ENCODE measurements at regions not wholly inside any gene's neighbourhood (a gene's known extent, or its start where the extent isn't known, plus 50 kb on each side); places are given as distances from the start of the nearest gene placed in this dataset.

DNA sequence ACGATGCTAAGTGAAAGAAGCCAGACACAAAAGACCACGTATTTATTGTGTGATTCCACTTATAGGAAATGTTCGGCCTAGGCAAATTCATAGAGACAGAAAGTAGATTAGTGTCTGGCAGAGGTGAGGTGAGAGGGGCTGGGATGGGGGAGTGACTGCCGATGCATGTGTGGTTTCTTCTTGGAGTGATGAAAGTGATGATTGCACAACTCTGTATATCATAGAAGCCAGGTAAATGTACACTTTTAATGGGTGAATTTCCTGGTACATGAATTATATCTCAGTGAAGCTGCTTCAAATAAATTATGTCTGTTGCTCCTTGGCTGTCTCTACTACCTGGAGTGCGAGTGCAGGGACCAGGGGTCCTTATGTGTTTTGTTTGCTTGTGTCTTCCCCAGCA lies 76.2 kb upstream of the PTCH1 start:
- no peak for DNase-seq (ENCODE audit: extremely low spot score)
- POLR2A ChIA-PET: no interaction called here
- TF ChIP-seq CTCF (IDR thresholded peaks at IDR 0.05; ENCODE audit: control extremely low read depth, extremely low read depth, low read depth, missing control alignments): no peak
- CTCF ChIA-PET: no interaction called here

- no peak for TF ChIP-seq CTCF (IDR thresholded peaks at IDR 0.05; ENCODE audit: control extremely low read depth, extremely low read depth, low read depth, missing control alignments)
- POLR2A ChIA-PET: no interaction called here
- CTCF ChIA-PET: interaction anchor here (1.5 kb wide), 1 partner anchor 34 kb away, joined by 5 read pairs; no protein-coding TSS in a partner anchor
- no peak for DNase-seq (ENCODE audit: extremely low spot score)
Observed at GRCh38 chr9:95588724-95589588, 72.2 kb upstream of the PTCH1 start.

DNA sequence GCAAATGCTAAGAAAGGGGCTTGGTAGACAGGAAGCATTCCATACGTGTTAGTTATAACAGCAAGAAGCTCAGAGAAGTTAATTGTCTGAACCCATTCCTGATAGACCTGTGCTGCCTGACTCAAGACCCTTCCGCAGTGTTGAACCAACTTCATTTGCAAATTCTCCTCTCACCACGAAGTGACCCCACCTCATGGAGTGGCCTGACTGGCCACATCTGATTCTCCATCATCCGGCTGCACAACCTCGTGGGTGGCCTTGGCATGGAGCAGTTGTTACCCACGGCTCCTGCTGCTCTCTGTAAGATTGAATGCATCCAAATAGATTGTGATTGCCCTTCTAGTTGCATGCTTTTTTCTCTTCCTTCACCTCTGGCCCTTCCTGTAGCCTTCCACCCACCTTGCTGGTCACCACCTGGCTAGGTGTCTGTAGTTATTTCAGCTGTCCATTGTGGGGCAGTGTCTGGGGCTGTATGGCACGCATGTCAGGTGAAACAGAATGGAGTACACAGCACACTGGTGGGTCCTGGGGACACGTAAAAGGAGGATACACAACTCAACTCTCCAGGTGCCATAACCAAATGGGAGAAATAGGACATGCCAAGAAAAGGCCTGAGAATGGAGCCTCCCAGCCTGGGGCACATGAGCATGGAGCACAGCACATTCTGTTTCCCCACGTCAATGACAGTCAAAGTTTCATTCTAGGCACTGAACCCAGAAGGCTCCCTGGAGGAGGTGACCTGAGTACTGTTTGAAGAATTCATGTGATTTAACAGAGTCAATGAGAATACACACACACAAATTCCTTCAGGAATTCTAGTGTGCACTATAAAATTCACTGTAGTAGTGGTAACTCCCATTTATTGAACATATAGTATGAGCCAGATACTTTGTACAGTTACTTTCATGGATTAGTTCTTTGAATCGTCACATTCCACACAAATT lies 70.5 kb upstream of the PTCH1 start:
- no peak for DNase-seq (ENCODE audit: extremely low spot score)
- POLR2A ChIA-PET: no interaction called here
- CTCF ChIA-PET: no interaction called here
- no peak for TF ChIP-seq CTCF (IDR thresholded peaks at IDR 0.05; ENCODE audit: control extremely low read depth, extremely low read depth, low read depth, missing control alignments)

DNA sequence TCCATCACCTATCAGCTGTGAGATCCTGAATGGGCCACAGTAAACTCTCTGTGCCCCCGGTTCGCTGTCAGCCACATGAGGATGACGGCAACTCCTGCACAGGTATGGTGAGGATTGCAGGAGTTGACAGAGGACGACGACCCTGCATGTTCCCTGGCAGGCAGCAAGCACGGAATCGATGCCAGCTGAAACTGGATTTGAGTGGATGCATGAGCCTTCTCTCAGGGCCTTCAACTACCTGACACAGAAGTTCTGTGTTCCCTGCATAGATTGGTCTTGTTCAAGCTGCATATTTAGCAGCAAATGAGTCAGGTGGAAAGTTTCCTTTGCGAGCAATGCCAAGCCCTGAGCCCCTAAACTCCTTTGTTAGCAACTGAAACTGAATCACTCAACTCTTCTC lies 69.6 kb upstream of the PTCH1 start:
- DNase-seq (ENCODE audit: extremely low spot score): no peak
- ChIA-PET POLR2A (no interaction called here), CTCF (interaction anchor here (0.9 kb wide), 1 partner anchor 9 kb away, joined by 3 read pairs; no protein-coding TSS in a partner anchor)
- no peak for TF ChIP-seq CTCF (IDR thresholded peaks at IDR 0.05; ENCODE audit: control extremely low read depth, extremely low read depth, low read depth, missing control alignments)

DNA sequence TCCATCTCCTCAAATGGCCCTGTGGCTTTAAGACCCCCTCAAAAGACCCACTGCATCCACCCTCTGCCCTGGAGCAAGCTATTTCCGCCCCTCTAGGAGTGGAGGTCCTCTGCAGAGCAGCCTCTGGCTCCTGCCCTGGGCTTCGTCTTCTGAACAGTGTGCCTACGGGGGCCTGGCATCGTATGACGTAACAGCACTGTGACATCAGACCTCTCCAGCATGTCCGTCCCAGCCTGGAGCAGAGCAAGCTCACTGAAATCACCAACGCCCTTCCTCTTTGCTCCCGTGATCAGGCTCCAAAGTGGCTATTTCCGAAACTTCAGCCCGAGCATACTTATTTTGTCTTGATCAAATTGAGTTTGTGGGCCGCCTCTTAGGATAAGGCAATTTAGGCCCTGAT lies 69.1 kb upstream of the PTCH1 start:
- ChIA-PET POLR2A (no interaction called here), CTCF (interaction anchor here (0.9 kb wide), 1 partner anchor 8 kb away, joined by 3 read pairs; no protein-coding TSS in a partner anchor)
- no peak for DNase-seq (ENCODE audit: extremely low spot score)
- TF ChIP-seq CTCF (IDR thresholded peaks at IDR 0.05; ENCODE audit: control extremely low read depth, extremely low read depth, low read depth, missing control alignments): no peak

GRCh38 chr9:95584176-95584575 lies 67.4 kb upstream of the PTCH1 start:
- TF ChIP-seq CTCF (IDR thresholded peaks at IDR 0.05; ENCODE audit: control extremely low read depth, extremely low read depth, low read depth, missing control alignments): no peak
- POLR2A ChIA-PET: no interaction called here
- no peak for DNase-seq (ENCODE audit: extremely low spot score)
- CTCF ChIA-PET: no interaction called here
